IMR-90 (cell line): ENCODE measurements at regions not wholly inside any gene's neighbourhood (a gene's known extent, or its start where the extent isn't known, plus 50 kb on each side); places are given as distances from the start of the nearest gene placed in this dataset.

Experiments used
- ATAC-seq: fragments of 200-7000 bp; cut with Tn5 transposase; 2 replicates; pipeline ENCODE4 v1.9.1; 2020; ENCODE audit warnings: low read depth, mild to moderate bottlenecking, moderate library complexity
- BruUV-seq: library from RNA; stranded (reverse); fragments of 400-500 nt; replicated peaks from 2 replicates; lab custom pipeline; 2021; lab: Mats Ljungman, UMichigan
- CTCF ChIA-PET: fragments of 300-600 bp; formaldehyde crosslinking; extraction: SDS; loops from one replicate; lab custom pipeline; 2021; ENCODE audit warnings: antibody characterized with exemption; lab: Yijun Ruan, JAX
- POLR2A ChIA-PET: fragments of 300-600 bp; sonication (Branson Sonifier 250); formaldehyde crosslinking; loops from one replicate; lab custom pipeline; 2022; ENCODE audit warnings: antibody characterized with exemption; ENCODE audit not compliant: unreplicated experiment; lab: Charles Lee
- DNase-seq: peaks from one replicate; pipeline ENCODE4 v3.0.0; 2013
- H2AFZ ChIP-seq: replicated peaks from 2 replicates; pipeline ENCODE3; 2013; ENCODE audit warnings: low read length, mild to moderate bottlenecking; ENCODE audit not compliant: poor library complexity
- H2AK5ac ChIP-seq: 2 replicates; pipeline ENCODE4 v1.6.1; 2013; ENCODE audit warnings: low read depth, low read length, inconsistent platforms
- H2AK9ac ChIP-seq: replicated peaks from 2 replicates; pipeline ENCODE3; 2013; ENCODE audit warnings: mild to moderate bottlenecking, low read depth, low read length, moderate library complexity; ENCODE audit not compliant: poor library complexity
- H2BK120ac ChIP-seq: 2 replicates; pipeline ENCODE4 v1.6.1; 2013; ENCODE audit warnings: low read depth, low read length, inconsistent platforms
- H2BK15ac ChIP-seq: 3 replicates; pipeline ENCODE4 v1.6.1; 2013; ENCODE audit warnings: low read depth, low read length, inconsistent platforms
- H2BK20ac ChIP-seq: 2 replicates; pipeline ENCODE4 v1.6.1; 2013; ENCODE audit warnings: low read depth, mild to moderate bottlenecking, inconsistent platforms, low read length, moderate library complexity
- H2BK5ac ChIP-seq: 2 replicates; pipeline ENCODE4 v1.6.1; 2013; ENCODE audit warnings: mild to moderate bottlenecking, low read depth, low read length, inconsistent platforms; ENCODE audit not compliant: poor library complexity, severe bottlenecking
- H3K14ac ChIP-seq: replicated peaks from 2 replicates; pipeline ENCODE4 v1.6.1; 2013; ENCODE audit warnings: low read depth, low read length, inconsistent platforms
- H3K18ac ChIP-seq: 2 replicates; pipeline ENCODE4 v1.6.1; 2013; ENCODE audit warnings: low read depth, low read length, control low read depth
- H3K23ac ChIP-seq: 2 replicates; pipeline ENCODE4 v1.6.1; 2013; ENCODE audit warnings: low read depth, low read length, inconsistent platforms
- H3K27ac ChIP-seq: 2 replicates; pipeline ENCODE4 v1.5.1; 2013; ENCODE audit warnings: mild to moderate bottlenecking, control low read depth, low read length; ENCODE audit not compliant: insufficient read depth
- H3K27me3 ChIP-seq: 2 replicates; pipeline ENCODE4 v1.6.1; 2013; ENCODE audit warnings: low read length; ENCODE audit not compliant: control insufficient read depth, insufficient read depth
- H3K36me3 ChIP-seq: 2 replicates; pipeline ENCODE4 v1.6.1; 2013; ENCODE audit warnings: low read length, mixed read lengths; ENCODE audit not compliant: control insufficient read depth, insufficient read depth
- H3K4ac ChIP-seq: 2 replicates; pipeline ENCODE4 v1.6.1; 2013; ENCODE audit warnings: low read depth, low read length, inconsistent platforms
- H3K4me1 ChIP-seq: 2 replicates; pipeline ENCODE4 v1.6.1; 2013; ENCODE audit warnings: low read length, mixed read lengths; ENCODE audit not compliant: control insufficient read depth, insufficient read depth
- H3K4me2 ChIP-seq: 2 replicates; pipeline ENCODE4 v1.6.1; 2013; ENCODE audit warnings: low read depth, mild to moderate bottlenecking, control low read depth, low read length, moderate library complexity
- H3K4me3 ChIP-seq: 2 replicates; pipeline ENCODE4 v1.5.1; 2013; ENCODE audit warnings: low read depth, mild to moderate bottlenecking, control low read depth, low read length, moderate library complexity; ENCODE audit not compliant: insufficient read depth
- H3K56ac ChIP-seq: 2 replicates; pipeline ENCODE4 v1.6.1; 2013; ENCODE audit warnings: low read length, inconsistent platforms; ENCODE audit not compliant: insufficient read depth; ENCODE audit errors: extremely low read depth
- H3K79me1 ChIP-seq, 2 experiments: 2 replicates each; pipeline ENCODE4 v1.6.1; 2013; ENCODE audit warnings: low read length in 2 of 2, inconsistent platforms in 1 of 2, low read depth in 1 of 2
- H3K9ac ChIP-seq: 2 replicates; pipeline ENCODE4 v1.6.1; 2013; ENCODE audit warnings: low read depth, low read length, control low read depth
- H3K9me1 ChIP-seq: 2 replicates; pipeline ENCODE4 v1.6.1; 2013; ENCODE audit warnings: low read length, inconsistent platforms; ENCODE audit not compliant: insufficient read depth
- H3K9me3 ChIP-seq: 2 replicates; pipeline ENCODE4 v1.6.1; 2013; ENCODE audit warnings: low read length; ENCODE audit not compliant: control insufficient read depth, insufficient read depth
- H4K20me1 ChIP-seq: 2 replicates; pipeline ENCODE4 v1.6.1; 2013; ENCODE audit warnings: low read length, inconsistent platforms; ENCODE audit not compliant: insufficient read depth
- H4K5ac ChIP-seq: 2 replicates; pipeline ENCODE4 v1.6.1; 2013; ENCODE audit warnings: mild to moderate bottlenecking, low read depth, low read length, control low read depth
- H4K8ac ChIP-seq, 2 experiments: 2 replicates each; pipeline ENCODE4 v1.6.1; 2013; ENCODE audit warnings: low read depth in 2 of 2, low read length in 2 of 2, control low read depth in 1 of 2, inconsistent platforms in 1 of 2
- H4K91ac ChIP-seq: 2 replicates; pipeline ENCODE4 v1.6.1; 2013; ENCODE audit warnings: low read depth, low read length, inconsistent platforms; ENCODE audit not compliant: insufficient read depth
- BHLHE40 ChIP-seq: fragments of 150-350 bp; IDR thresholded peaks from 2 replicates; pipeline ENCODE4 v1.6.1; 2016; ENCODE audit warnings: mild to moderate bottlenecking, low read depth, low read length
- ELK1 ChIP-seq: fragments of 150-350 bp; IDR thresholded peaks from 2 replicates; pipeline ENCODE4 v1.6.1; 2016; ENCODE audit warnings: low read depth, mild to moderate bottlenecking, low read length, moderate library complexity, borderline replicate concordance
- MAZ ChIP-seq: IDR thresholded peaks from 2 replicates; pipeline ENCODE4 v1.6.1; 2012; ENCODE audit warnings: low read depth, mild to moderate bottlenecking, low read length, improper control_type of control experiment, moderate library complexity, borderline replicate concordance
- NFE2L2 ChIP-seq: fragments of 150-350 bp; IDR thresholded peaks from 2 replicates; pipeline ENCODE4 v1.6.1; 2016; ENCODE audit warnings: low read depth, mild to moderate bottlenecking, low read length
- RAD21 ChIP-seq: IDR thresholded peaks from 2 replicates; pipeline ENCODE4 v1.6.1; 2012; ENCODE audit warnings: low read length, improper control_type of control experiment
- RCOR1 ChIP-seq: IDR thresholded peaks from 2 replicates; pipeline ENCODE4 v1.6.1; 2012; ENCODE audit warnings: mild to moderate bottlenecking, low read length, improper control_type of control experiment; ENCODE audit not compliant: insufficient replicate concordance
- USF2 ChIP-seq: fragments of 150-350 bp; IDR thresholded peaks from 2 replicates; pipeline ENCODE4 v1.6.1; 2017; ENCODE audit warnings: mild to moderate bottlenecking, antibody characterized with exemption, low read length, low read depth
- WGBS, 2 experiments: methylation state at CpG; one replicate each; pipeline versions ENCODE4 v1.1.5 to v1.1.7; 2013; ENCODE audit warnings: missing lambda C conversion rate in 2 of 2; ENCODE audit not compliant: insufficient read length in 1 of 2; ENCODE audit errors: extremely low coverage in 2 of 2; 5-methylcytosine and 5-hydroxymethylcytosine counted together
- dilution Hi-C: fragments of 300-500 bp; cut with HindIII; formaldehyde crosslinking; loops from one replicate; pipeline ENCODE4 v1.14.3; 2018; ENCODE audit warnings: low sequenced_read_pairs; ENCODE audit not compliant: unreplicated experiment
- in situ Hi-C: fragments of 300-500 bp; cut with MboI; formaldehyde crosslinking; loops from 3 replicates; pipeline ENCODE4 v1.14.3; 2019; ENCODE audit warnings: low sequenced_read_pairs, inconsistent platforms, mixed read lengths
- intact Hi-C: fragments of 100-400 bp; cut with micrococcal nuclease; formaldehyde crosslinking; loops from 2 replicates; pipeline ENCODE4 v1.10.0; 2022

GRCh38 chr1:99570486-99571089 lies 75.3 kb upstream of the PALMD start:
- no CpG with 5 or more reads among the region's 6 CpGs for WGBS, 2 experiments
- dilution Hi-C loops: no loop called here
- H2BK120ac ChIP-seq: no peak overlapping the region

More at GRCh38 chr1:99570486-99571089, 75.3 kb upstream of the PALMD start:
- H3K23ac ChIP-seq: no peak overlapping the region
- intact Hi-C loops (no loop called here), in situ Hi-C loops (no loop called here)
- no peaks in the 10 kb centered on the region for H3K79me1 ChIP-seq
- no peak overlapping the region for H3K27ac ChIP-seq
- TF ChIP-seq MAZ: no peak
- no peak for TF ChIP-seq RCOR1
- no peak for TF ChIP-seq USF2
- TF ChIP-seq RAD21: no peak
- no peak for TF ChIP-seq NFE2L2
- no peak for TF ChIP-seq BHLHE40
- no peak for TF ChIP-seq ELK1
- H3K36me3 ChIP-seq: no peaks in the 10 kb centered on the region
- H3K4me2 ChIP-seq: no peak overlapping the region; the same call in 1 of the 2 replicates
- no peak overlapping the region for H2BK20ac ChIP-seq
- no peak overlapping the region for H2AFZ ChIP-seq
- ChIA-PET POLR2A (no interaction called here), CTCF (no interaction called here)
- H4K5ac ChIP-seq: no peak overlapping the region
- H3K4ac ChIP-seq: 0 out of 2 replicates have a peak overlapping the region, but pooled peaks have one; percentile 24
- no peak overlapping the region for H2AK5ac ChIP-seq
- no peak overlapping the region for H3K9ac ChIP-seq
- H3K9me1 ChIP-seq: no peaks in the 10 kb centered on the region
- H4K91ac ChIP-seq: no peak overlapping the region
- H4K8ac ChIP-seq: no peak overlapping the region
- H3K27me3 ChIP-seq: no peaks in the 10 kb centered on the region
- H3K9me3 ChIP-seq: no peaks in the 10 kb centered on the region
- no peak overlapping the region for H2BK5ac ChIP-seq
- H3K56ac ChIP-seq: no peak overlapping the region; the same call in 1 of the 2 replicates
- DNase-seq (peak; percentile 47), ATAC-seq (peak; percentile 56)
- H3K18ac ChIP-seq: no peak overlapping the region
- H3K14ac ChIP-seq: no peak overlapping the region
- no peak overlapping the region for H3K4me3 ChIP-seq
- H2BK15ac ChIP-seq: no peak overlapping the region
- H2AK9ac ChIP-seq: no peak overlapping the region
- no peaks in the 10 kb centered on the region for H4K20me1 ChIP-seq
- no TSS peak for BruUV-seq
- H3K4me1 ChIP-seq: peaks cover 3% of the 10 kb centered on the region; the same call in 1 of the 2 replicates
